HUES64 (cell line): ENCODE measurements at regions not wholly inside any gene's neighbourhood (a gene's known extent, or its start where the extent isn't known, plus 50 kb on each side); places are given as distances from the start of the nearest gene placed in this dataset.

Source experiments
- H3K27ac ChIP-seq: 2 replicates; pipeline ENCODE4 v1.7.0; 2013; ENCODE audit warnings: low read depth, low read length, inconsistent platforms
- H3K27me3 ChIP-seq: 2 replicates; pipeline ENCODE4 v1.6.1; 2013; ENCODE audit warnings: mild to moderate bottlenecking, low read length; ENCODE audit not compliant: insufficient read depth
- H3K36me3 ChIP-seq: 2 replicates; pipeline ENCODE4 v1.6.1; 2013; ENCODE audit warnings: mild to moderate bottlenecking, low read length; ENCODE audit not compliant: insufficient read depth
- H3K4me1 ChIP-seq: 2 replicates; pipeline ENCODE4 v1.6.1; 2013; ENCODE audit warnings: mild to moderate bottlenecking, low read length, moderate library complexity; ENCODE audit not compliant: insufficient read depth
- H3K4me3 ChIP-seq: 2 replicates; pipeline ENCODE4 v1.5.1; 2013; ENCODE audit warnings: mild to moderate bottlenecking, low read length, moderate library complexity
- H3K9ac ChIP-seq: 2 replicates; pipeline ENCODE4 v1.6.1; 2013; ENCODE audit warnings: mild to moderate bottlenecking, low read depth, low read length
- H3K9me3 ChIP-seq: 2 replicates; pipeline ENCODE4 v1.6.1; 2013; ENCODE audit warnings: low read depth, low read length; ENCODE audit not compliant: insufficient read depth
- WGBS: fragments of 150-250, 120-280 bp; methylation state at CpG from one replicate; pipeline ENCODE4 v1.1.7; 2013; ENCODE audit warnings: missing lambda C conversion rate; 5-methylcytosine and 5-hydroxymethylcytosine counted together

- 0 out of 2 replicates have a peak, but pooled peaks cover 2% of the 10 kb centered on the region for H3K9me3 ChIP-seq
- H3K27ac ChIP-seq, result no peak overlapping the region
- H3K27me3 ChIP-seq, result no peaks in the 10 kb centered on the region
- H3K4me3 ChIP-seq, result no peak overlapping the region
- H3K36me3 ChIP-seq, result no peaks in the 10 kb centered on the region
- WGBS, result 87% methylated on average over 7 of the region's 7 CpGs
- H3K4me1 ChIP-seq, result no peaks in the 10 kb centered on the region
- no peak overlapping the region for H3K9ac ChIP-seq
Measured at GRCh38 chr9:92173318-92173717, 58.1 kb upstream of the SPTLC1 start.

GRCh38 chr9:92171822-92172221, 56.6 kb upstream of the SPTLC1 start:
- Histone ChIP-seq H3K9ac (no peak overlapping the region), H3K27ac (no peak overlapping the region), H3K9me3 (0 out of 2 replicates have a peak, but pooled peaks cover 2% of the 10 kb centered on the region), H3K4me3 (no peak overlapping the region), H3K27me3 (no peaks in the 10 kb centered on the region), H3K4me1 (no peaks in the 10 kb centered on the region), H3K36me3 (no peaks in the 10 kb centered on the region)
- WGBS, result 98% methylated on average over 9 of the region's 9 CpGs

- no peak overlapping the region for H3K9ac ChIP-seq
- H3K27me3 ChIP-seq, result no peaks in the 10 kb centered on the region
- H3K36me3 ChIP-seq, result no peaks in the 10 kb centered on the region
- WGBS, result 93% methylated on average over 3 of the region's 3 CpGs
- no peaks in the 10 kb centered on the region for H3K4me1 ChIP-seq
- H3K9me3 ChIP-seq, result 0 out of 2 replicates have a peak, but pooled peaks cover 2% of the 10 kb centered on the region
- no peak overlapping the region for H3K4me3 ChIP-seq
- no peak overlapping the region for H3K27ac ChIP-seq
Measured at GRCh38 chr9:92171281-92171680, 56.1 kb upstream of the SPTLC1 start.

GRCh38 chr9:92170848-92171247, 55.6 kb upstream of the SPTLC1 start:
- Histone ChIP-seq H3K4me3 (no peak overlapping the region), H3K27ac (no peak overlapping the region), H3K9ac (no peak overlapping the region), H3K4me1 (no peaks in the 10 kb centered on the region), H3K36me3 (no peaks in the 10 kb centered on the region), H3K9me3 (0 out of 2 replicates have a peak, but pooled peaks cover 2% of the 10 kb centered on the region), H3K27me3 (no peaks in the 10 kb centered on the region)
- WGBS, result 90% methylated on average over 9 of the region's 9 CpGs

GRCh38 chr9:92165484-92165883, 50.3 kb upstream of the SPTLC1 start:
- H3K27ac ChIP-seq, result no peak overlapping the region

More at GRCh38 chr9:92165484-92165883, 50.3 kb upstream of the SPTLC1 start:
- Histone ChIP-seq H3K4me1 (no peaks in the 10 kb centered on the region), H3K27me3 (no peaks in the 10 kb centered on the region), H3K9me3 (no peaks in the 10 kb centered on the region), H3K36me3 (no peaks in the 10 kb centered on the region), H3K4me3 (no peak overlapping the region), H3K9ac (no peak overlapping the region)
- WGBS, result 75% methylated on average over 2 of the region's 2 CpGs
